HEK293 (cell line): ENCODE measurements at regions not wholly inside any gene's neighbourhood (a gene's known extent, or its start where the extent isn't known, plus 50 kb on each side); places are given as distances from the start of the nearest gene placed in this dataset.

Source experiments
- CTCF ChIP-seq: fragments of 450-650 bp; formaldehyde crosslinking; IDR thresholded peaks from 2 replicates; pipeline ENCODE4 v1.5.1; 2016; ENCODE audit warnings: missing biosample characterization, missing genetic modification characterization
- SALL2 ChIP-seq: fragments of 450-650 bp; formaldehyde crosslinking; IDR thresholded peaks from 2 replicates; pipeline ENCODE4 v1.5.0; 2017; ENCODE audit warnings: missing biosample characterization, mild to moderate bottlenecking, missing genetic modification characterization, borderline replicate concordance
- SETDB1 ChIP-seq: IDR thresholded peaks from one replicate; pipeline ENCODE4 v1.6.1; 2017; ENCODE audit warnings: mild to moderate bottlenecking, low read length, moderate library complexity, mixed read lengths; ENCODE audit not compliant: insufficient read length
- TCF7L2 ChIP-seq: IDR thresholded peaks from 2 replicates; pipeline ENCODE4 v1.6.1; 2011; ENCODE audit warnings: low read depth, mild to moderate bottlenecking, inconsistent platforms, low read length, moderate library complexity, borderline replicate concordance
- YY1 ChIP-seq: fragments of 450-650 bp; formaldehyde crosslinking; IDR thresholded peaks from 2 replicates; pipeline ENCODE4 v1.5.1; 2018; ENCODE audit warnings: missing biosample characterization, missing genetic modification characterization
- ZBTB44 ChIP-seq: fragments of 450-650 bp; IDR thresholded peaks from 2 replicates; pipeline ENCODE4 v1.5.1; 2018; ENCODE audit warnings: missing biosample characterization, mild to moderate bottlenecking, missing genetic modification characterization
- ZNF239 ChIP-seq: fragments of 450-650 bp; formaldehyde crosslinking; IDR thresholded peaks from 2 replicates; pipeline ENCODE4 v1.5.1; 2016; ENCODE audit warnings: missing biosample characterization, missing genetic modification characterization
- ZNF776 ChIP-seq: fragments of 450-650 bp; formaldehyde crosslinking; IDR thresholded peaks from 2 replicates; pipeline ENCODE4 v1.5.0; 2017; ENCODE audit warnings: missing biosample characterization, missing genetic modification characterization, borderline replicate concordance
- ZSCAN23 ChIP-seq: fragments of 450-650 bp; formaldehyde crosslinking; IDR thresholded peaks from 2 replicates; pipeline ENCODE4 v1.5.1; 2016; ENCODE audit warnings: missing biosample characterization, missing genetic modification characterization

GRCh38 chr5:82334085-82334692 lies 56.0 kb upstream of the RPS23 start:
- no peak for TF ChIP-seq CTCF (tag by site-specific recombination)
- TF ChIP-seq SALL2 (tag by site-specific recombination) = no peak
- no peak for TF ChIP-seq SETDB1
- no peak for TF ChIP-seq ZNF239 (tag by site-specific recombination)
- TF ChIP-seq ZBTB44 (tag by site-specific recombination) = no peak
- TF ChIP-seq TCF7L2 = no peak
- TF ChIP-seq YY1 (tag by site-specific recombination) = no peak
- TF ChIP-seq ZSCAN23 (tag by site-specific recombination) = no peak
- no peak for TF ChIP-seq ZNF776 (tag by site-specific recombination)
